GM21717 (cell line): ENCODE measurements at regions not wholly inside any gene's neighbourhood (a gene's known extent, or its start where the extent isn't known, plus 50 kb on each side); places are given as distances from the start of the nearest gene placed in this dataset.
"Not testable (repeated sequence)": the region's sequence is repeated elsewhere in the genome, so short reads cannot be mapped to it uniquely, and the experiment has no call there.

Source experiments
- ATAC-seq: cut with Tn5 transposase; IDR thresholded peaks from one replicate; pipeline ENCODE4 v1.9.1; 2021; ENCODE audit warnings: mild to moderate bottlenecking, moderate library complexity; ENCODE audit not compliant: unreplicated experiment

- ATAC-seq, result no peak
Measured at GRCh38 chr6:11961923-11962322, 50.2 kb upstream of the HIVEP1 start.

- ATAC-seq, result no peak
Measured at GRCh38 chr6:11960909-11961779, 51.0 kb upstream of the HIVEP1 start.

GRCh38 chr6:11956781-11957180, 55.3 kb upstream of the HIVEP1 start:
- ATAC-seq, result no peak

- ATAC-seq, result no peak
Measured at GRCh38 chr6:11953641-11954040, 58.5 kb upstream of the HIVEP1 start.

GRCh38 chr6:11952316-11952715, 59.8 kb upstream of the HIVEP1 start:
- no peak for ATAC-seq

GRCh38 chr6:11951868-11952267, 60.2 kb upstream of the HIVEP1 start:
- ATAC-seq, result no peak

GRCh38 chr6:11950109-11950508, 62.0 kb upstream of the HIVEP1 start:
- no peak for ATAC-seq

GRCh38 chr6:11947575-11947974, 64.5 kb upstream of the HIVEP1 start:
- ATAC-seq, result no peak

- no peak for ATAC-seq
Measured at GRCh38 chr6:11947063-11947462, 65.0 kb upstream of the HIVEP1 start.

GRCh38 chr6:11944111-11944510, 68.0 kb upstream of the HIVEP1 start:
- no peak for ATAC-seq

- ATAC-seq, result no peak
Measured at GRCh38 chr6:11943060-11943459, 69.1 kb upstream of the HIVEP1 start.

- no peak for ATAC-seq
Measured at GRCh38 chr6:11942185-11942864, 69.8 kb upstream of the HIVEP1 start.

- ATAC-seq, result not testable (repeated sequence)
Measured at GRCh38 chr6:11940532-11941166, 71.5 kb upstream of the HIVEP1 start.

GRCh38 chr6:11938285-11938890, 73.7 kb upstream of the HIVEP1 start:
- no peak for ATAC-seq

- no peak for ATAC-seq
Measured at GRCh38 chr6:11934638-11935037, 77.5 kb upstream of the HIVEP1 start.

- ATAC-seq, result not testable (repeated sequence)
Measured at GRCh38 chr6:11932892-11933291, 79.2 kb upstream of the HIVEP1 start.

GRCh38 chr6:11931296-11932035, 80.6 kb upstream of the HIVEP1 start:
- ATAC-seq, result no peak

- not testable (repeated sequence) for ATAC-seq
Measured at GRCh38 chr6:11930834-11931233, 81.3 kb upstream of the HIVEP1 start.

- no peak for ATAC-seq
Measured at GRCh38 chr6:11930240-11930639, 81.9 kb upstream of the HIVEP1 start.

- ATAC-seq, result no peak
Measured at GRCh38 chr6:11929241-11929835, 82.8 kb upstream of the HIVEP1 start.
